ENCODE measurements at regions not wholly inside any gene's neighbourhood (a gene's known extent, or its start where the extent isn't known, plus 50 kb on each side); places are given as distances from the start of the nearest gene placed in this dataset.

GRCh38 chr2:41877114-41877678 is 170.6 kb upstream of the PKDCC start (continued):
- TF ChIP-seq ELK1 (IDR thresholded peaks at IDR 0.05; ENCODE audit: low read depth, low read length): no peak

GRCh38 chr2:41878056-41878455 is 169.8 kb upstream of the PKDCC start:
- Histone ChIP-seq H3K4me3 (no peak overlapping the region), H3K4me1 (peaks cover 18% of the 10 kb centered on the region), H3K4me2 (no peak overlapping the region), H3K9me3 (no peaks in the 10 kb centered on the region), H3K27ac (peak overlapping the region in 1 of 2 experiments; percentile 31; a peak in 1 of 6 replicates)
- ATAC-seq: no peak
- POLR2A ChIA-PET: no interaction called here
- no peak for FAIRE-seq
- DNase-seq (ENCODE audit: low read depth in 1 of 2, low spot score in 1 of 2): no peak
- CTCF ChIA-PET: interaction anchor here (0.6 to 18.2 kb wide), 10 partner anchors 9 to 217 kb away, joined by 3 to 393 read pairs (median 4); no protein-coding TSS in a partner anchor
- WGBS (ENCODE audit: missing lambda C conversion rate): 86% methylated on average over 8 of the region's 10 CpGs
- no peak for TF ChIP-seq USF2 (IDR thresholded peaks at IDR 0.05)
- no peak for TF ChIP-seq FOSL2 (IDR thresholded peaks at IDR 0.05)
- no peak for TF ChIP-seq FOSL2 (CRISPR knock-in tag; IDR thresholded peaks at IDR 0.05)
- no peak for TF ChIP-seq SMC3 (IDR thresholded peaks at IDR 0.05)
- TF ChIP-seq GATA3 (IDR thresholded peaks at IDR 0.05; ENCODE audit: borderline replicate concordance): no peak
- TF ChIP-seq ESRRA (IDR thresholded peaks at IDR 0.05; ENCODE audit: borderline replicate concordance, low read length): no peak
- no peak for TF ChIP-seq HES2 (IDR thresholded peaks at IDR 0.05)
- TF ChIP-seq BCL3 (IDR thresholded peaks at IDR 0.05): no peak
- TF ChIP-seq POLR2AphosphoS2 (conservative IDR thresholded peaks at IDR 0.05; ENCODE audit: low read length): no peak
- no peak for TF ChIP-seq REST (IDR thresholded peaks at IDR 0.05)
- no peak for TF ChIP-seq HOXB13 (CRISPR knock-in tag; IDR thresholded peaks at IDR 0.05; ENCODE audit: low read depth)
- no peak for TF ChIP-seq ELK1 (IDR thresholded peaks at IDR 0.05; ENCODE audit: low read depth, low read length)
- TF ChIP-seq HOXB5 (CRISPR knock-in tag; IDR thresholded peaks at IDR 0.05): no peak
- TF ChIP-seq CEBPB (IDR thresholded peaks at IDR 0.05): no peak

GRCh38 chr2:41878716-41879234 is 169.0 kb upstream of the PKDCC start:
- 72% methylated on average over 8 of the region's 11 CpGs for WGBS (ENCODE audit: missing lambda C conversion rate)
- peak overlapping the region in 1 of 2 experiments; percentile 31; a peak in 1 of 6 replicates for H3K27ac ChIP-seq
- FAIRE-seq (no peak), DNase-seq (ENCODE audit: low read depth in 1 of 2, low spot score in 1 of 2) (no peak), ATAC-seq (no peak)
- ChIA-PET POLR2A (no interaction called here), CTCF (interaction anchor here (0.7 to 18.2 kb wide), 13 partner anchors 9 to 214 kb away, joined by 3 to 393 read pairs (median 4); no protein-coding TSS in a partner anchor)
- H3K4me3 ChIP-seq: no peak overlapping the region
- no peak overlapping the region for H3K4me2 ChIP-seq
- peaks cover 11% of the 10 kb centered on the region for H3K4me1 ChIP-seq
- no peak for TF ChIP-seq FOSL2 (IDR thresholded peaks at IDR 0.05)
- no peak for TF ChIP-seq FOSL2 (CRISPR knock-in tag; IDR thresholded peaks at IDR 0.05)
- no peaks in the 10 kb centered on the region for H3K9me3 ChIP-seq

Data from A549 (cell line).